Trophoblast cell (in vitro differentiated cells and primary cell): ENCODE measurements at regions not wholly inside any gene's neighbourhood (a gene's known extent, or its start where the extent isn't known, plus 50 kb on each side); places are given as distances from the start of the nearest gene placed in this dataset.

Source experiments
- DNase-seq, 2 donors: peaks; one replicate each; pipeline ENCODE4 v3.0.0-alpha.2; 2016
- H2AFZ ChIP-seq: 2 replicates; pipeline ENCODE4 v1.6.1; 2013; ENCODE audit warnings: low read length, moderate library complexity, mild to moderate bottlenecking; ENCODE audit not compliant: insufficient read depth, poor library complexity
- H2AK5ac ChIP-seq: 2 replicates; pipeline ENCODE4 v1.6.1; 2013; ENCODE audit warnings: mild to moderate bottlenecking, low read length
- H2BK120ac ChIP-seq: 2 replicates; pipeline ENCODE4 v1.6.1; 2013; ENCODE audit warnings: low read length, mild to moderate bottlenecking, moderate library complexity; ENCODE audit not compliant: insufficient read depth, poor library complexity
- H2BK12ac ChIP-seq: 2 replicates; pipeline ENCODE4 v1.6.1; 2013; ENCODE audit warnings: mild to moderate bottlenecking, low read length, moderate library complexity
- H2BK5ac ChIP-seq: 2 replicates; pipeline ENCODE4 v1.6.1; 2013; ENCODE audit warnings: low read length, low read depth, moderate library complexity, mild to moderate bottlenecking; ENCODE audit not compliant: poor library complexity
- H3K14ac ChIP-seq: 2 replicates; pipeline ENCODE4 v1.6.1; 2013; ENCODE audit warnings: mild to moderate bottlenecking, low read length
- H3K18ac ChIP-seq: 2 replicates; pipeline ENCODE4 v1.6.1; 2013; ENCODE audit warnings: mild to moderate bottlenecking, low read length
- H3K23ac ChIP-seq: 2 replicates; pipeline ENCODE4 v1.6.1; 2013; ENCODE audit warnings: low read length
- H3K27ac ChIP-seq: 2 replicates; pipeline ENCODE4 v1.5.1; 2013; ENCODE audit warnings: low read depth, mild to moderate bottlenecking, inconsistent platforms, low read length, moderate library complexity
- H3K27me3 ChIP-seq: 2 replicates; pipeline ENCODE4 v1.6.1; 2013; ENCODE audit warnings: inconsistent platforms, mild to moderate bottlenecking, low read length, moderate library complexity; ENCODE audit not compliant: insufficient read depth
- H3K36me3 ChIP-seq, 2 experiments: 1 replicate in 1 of 2; 2 replicates in 1 of 2; pipeline ENCODE4 v1.6.1; 2013; ENCODE audit warnings: low read length in 2 of 2, mild to moderate bottlenecking in 2 of 2, moderate library complexity in 1 of 2; ENCODE audit not compliant: insufficient read depth in 2 of 2, control insufficient read depth in 1 of 2
- H3K4ac ChIP-seq: 2 replicates; pipeline ENCODE4 v1.6.1; 2013; ENCODE audit warnings: low read depth, mild to moderate bottlenecking, low read length, moderate library complexity
- H3K4me1 ChIP-seq, 2 experiments: 1 replicate in 1 of 2; 2 replicates in 1 of 2; pipeline ENCODE4 v1.6.1; 2013; ENCODE audit warnings: low read length in 2 of 2, mild to moderate bottlenecking in 2 of 2, moderate library complexity in 1 of 2; ENCODE audit not compliant: insufficient read depth in 2 of 2, control insufficient read depth in 1 of 2
- H3K4me2 ChIP-seq: 2 replicates; pipeline ENCODE4 v1.6.1; 2013; ENCODE audit warnings: inconsistent platforms, mild to moderate bottlenecking, low read length, moderate library complexity
- H3K4me3 ChIP-seq: 2 replicates; pipeline ENCODE4 v1.5.1; 2013; ENCODE audit warnings: mild to moderate bottlenecking, low read depth, low read length, inconsistent platforms
- H3K79me1 ChIP-seq: one replicate; pipeline ENCODE4 v1.6.1; 2013; ENCODE audit warnings: low read length
- H3K79me2 ChIP-seq: 2 replicates; pipeline ENCODE4 v1.6.1; 2013; ENCODE audit warnings: low read length, mild to moderate bottlenecking; ENCODE audit not compliant: control insufficient read depth, insufficient read depth, poor library complexity
- H3K9ac ChIP-seq: 2 replicates; pipeline ENCODE4 v1.6.1; 2013; ENCODE audit warnings: mild to moderate bottlenecking, low read length
- H3K9me3 ChIP-seq: 2 replicates; pipeline ENCODE4 v1.6.1; 2013; ENCODE audit warnings: low read depth, mild to moderate bottlenecking, control low read depth, inconsistent platforms, low read length; ENCODE audit not compliant: insufficient read depth
- H4K12ac ChIP-seq: 2 replicates; pipeline ENCODE4 v1.6.1; 2013; ENCODE audit warnings: low read depth, mild to moderate bottlenecking, low read length, moderate library complexity
- H4K8ac ChIP-seq: 2 replicates; pipeline ENCODE4 v1.6.1; 2013; ENCODE audit warnings: low read depth, mild to moderate bottlenecking, low read length, moderate library complexity
- H4K91ac ChIP-seq: one replicate; pipeline ENCODE4 v1.6.1; 2013; ENCODE audit warnings: low read depth, mild to moderate bottlenecking, low read length, moderate library complexity
- WGBS: extraction: QIAGEN DNeasy Blood & Tissue Kit; methylation state at CpG from one replicate; pipeline ENCODE4 v1.1.7; 2013; ENCODE audit warnings: missing lambda C conversion rate; ENCODE audit not compliant: insufficient read length, insufficient coverage; ENCODE audit errors: extremely low coverage; 5-methylcytosine and 5-hydroxymethylcytosine counted together

DNA sequence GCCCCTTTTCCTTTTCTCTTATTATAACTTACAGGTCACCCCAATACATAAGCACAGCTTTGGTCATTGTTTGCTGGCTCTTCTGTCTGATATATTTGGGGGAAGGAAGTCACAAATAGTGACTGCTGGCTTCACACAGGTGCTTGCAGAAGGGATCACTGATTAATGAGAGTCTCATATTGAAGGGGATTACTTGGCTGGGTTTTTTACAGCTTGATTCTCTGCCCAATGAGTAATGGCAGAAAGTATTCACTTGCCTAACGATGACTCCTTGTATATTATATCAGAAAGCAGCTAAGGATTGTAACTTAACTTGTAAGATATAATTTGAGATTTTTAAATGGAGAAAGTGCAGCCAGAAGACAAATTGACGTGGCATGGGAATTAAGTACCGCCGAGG, 119.3 kb upstream of the PFN2 start:
- no peak overlapping the region for H3K23ac ChIP-seq
- H3K4me3 ChIP-seq = no peak overlapping the region
- H3K9ac ChIP-seq = no peak overlapping the region
- WGBS = no CpG with 5 or more reads among the region's 4 CpGs
- peaks cover 10 to 13% of the 10 kb centered on the region in 2 experiments for H3K4me1 ChIP-seq
- H3K4ac ChIP-seq = no peak overlapping the region
- H2BK12ac ChIP-seq = no peak overlapping the region
- no peak overlapping the region for H3K18ac ChIP-seq
- H3K14ac ChIP-seq = no peak overlapping the region
- H4K8ac ChIP-seq = no peak overlapping the region
- H3K27ac ChIP-seq = no peak overlapping the region
- peaks cover 18% of the 10 kb centered on the region for H3K79me1 ChIP-seq
- no peak overlapping the region for H2BK120ac ChIP-seq
- H3K36me3 ChIP-seq = no peaks in the 10 kb centered on the region
- H2AK5ac ChIP-seq = no peak overlapping the region
- no peak overlapping the region for H2AFZ ChIP-seq
- no peak overlapping the region for H2BK5ac ChIP-seq
- no peak overlapping the region for H3K4me2 ChIP-seq
- no peaks in the 10 kb centered on the region for H3K27me3 ChIP-seq
- H4K91ac ChIP-seq = no peak overlapping the region
- no peaks in the 10 kb centered on the region for H3K9me3 ChIP-seq
- no peak overlapping the region for H4K12ac ChIP-seq
- peak in 1 of 2 donors; percentile 13 for DNase-seq
- peaks cover 1% of the 10 kb centered on the region for H3K79me2 ChIP-seq

DNA sequence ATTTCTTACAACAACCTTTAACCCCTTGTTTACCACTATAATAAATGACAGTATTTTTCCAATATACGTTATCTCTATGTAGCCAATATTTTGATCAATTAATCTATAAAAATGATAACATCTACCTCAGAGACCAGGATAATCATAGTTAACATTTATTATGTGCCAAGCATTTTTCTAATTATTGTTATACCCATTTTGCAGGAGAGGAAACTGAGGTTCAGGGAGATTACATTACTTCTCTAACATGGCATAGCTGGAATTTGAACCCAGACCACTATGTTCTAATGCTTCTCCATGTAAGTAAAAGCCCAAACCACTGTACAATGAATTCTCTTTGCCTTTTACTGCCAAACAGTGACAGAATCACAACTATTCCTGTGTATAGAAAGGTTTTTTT, 113.4 kb upstream of the PFN2 start:
- H3K4me3 ChIP-seq = no peak overlapping the region
- no peak overlapping the region for H3K14ac ChIP-seq
- peaks cover 6 to 14% of the 10 kb centered on the region in 2 experiments for H3K4me1 ChIP-seq
- no peak overlapping the region for H2BK120ac ChIP-seq
- H2BK12ac ChIP-seq = no peak overlapping the region
- H4K91ac ChIP-seq = no peak overlapping the region
- no peak overlapping the region for H3K18ac ChIP-seq
- H3K79me2 ChIP-seq = peaks cover 2% of the 10 kb centered on the region
- no peaks in the 10 kb centered on the region for H3K36me3 ChIP-seq
- no peak overlapping the region for H3K27ac ChIP-seq
- H3K4ac ChIP-seq = no peak overlapping the region
- whole genome bisulfite sequencing = no CpG with 5 or more reads among the region's 1 CpG
- no peak overlapping the region for H2BK5ac ChIP-seq
- no peak overlapping the region for H4K12ac ChIP-seq
- H2AK5ac ChIP-seq = no peak overlapping the region
- H3K79me1 ChIP-seq = peaks cover 7% of the 10 kb centered on the region
- no peaks in the 10 kb centered on the region for H3K9me3 ChIP-seq
- no peak overlapping the region for H3K4me2 ChIP-seq
- H3K27me3 ChIP-seq = no peaks in the 10 kb centered on the region
- H3K9ac ChIP-seq = no peak overlapping the region
- no peak overlapping the region for H2AFZ ChIP-seq
- DNase-seq = no peak
- H4K8ac ChIP-seq = no peak overlapping the region
- no peak overlapping the region for H3K23ac ChIP-seq

DNA sequence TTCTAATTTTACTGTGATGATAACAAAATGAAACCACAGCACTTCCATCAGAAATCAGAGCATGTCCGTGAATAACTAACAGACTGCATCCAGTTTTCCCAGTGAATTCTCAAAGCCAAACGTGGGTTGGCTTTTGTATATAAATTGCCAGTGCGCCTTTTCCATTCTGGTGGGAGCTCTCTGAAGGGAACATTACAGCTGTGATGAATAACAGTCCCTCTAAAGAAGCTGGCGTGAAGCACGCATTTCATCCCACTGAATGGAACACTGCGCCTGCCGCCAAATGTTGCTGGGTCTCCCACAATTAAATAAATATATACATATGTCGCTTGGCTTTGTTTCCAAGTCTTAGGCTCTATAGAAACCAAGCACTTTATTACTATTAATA, 113.0 kb upstream of the PFN2 start:
- DNase-seq = no peak
- no peaks in the 10 kb centered on the region for H3K9me3 ChIP-seq
- H3K27me3 ChIP-seq = no peaks in the 10 kb centered on the region
- H2AK5ac ChIP-seq = no peak overlapping the region
- peak overlapping the region; percentile 39 for H4K8ac ChIP-seq
- peak overlapping the region; percentile 46 for H3K27ac ChIP-seq
- no peaks in the 10 kb centered on the region for H3K36me3 ChIP-seq
- no peak overlapping the region for H3K9ac ChIP-seq
- no CpG with 5 or more reads among the region's 8 CpGs for WGBS
- no peak overlapping the region for H2AFZ ChIP-seq
- no peak overlapping the region for H3K18ac ChIP-seq
- peaks cover 10 to 18% of the 10 kb centered on the region in 2 experiments for H3K4me1 ChIP-seq
- H4K12ac ChIP-seq = no peak overlapping the region
- H2BK12ac ChIP-seq = peak overlapping the region; percentile 16
- no peak overlapping the region for H3K14ac ChIP-seq
- no peak overlapping the region for H4K91ac ChIP-seq
- peaks cover 11% of the 10 kb centered on the region for H3K79me1 ChIP-seq
- H3K79me2 ChIP-seq = peaks cover 2% of the 10 kb centered on the region
- no peak overlapping the region for H2BK5ac ChIP-seq
- H3K23ac ChIP-seq = no peak overlapping the region
- H3K4ac ChIP-seq = no peak overlapping the region
- H2BK120ac ChIP-seq = peak overlapping the region; percentile 46
- no peak overlapping the region for H3K4me3 ChIP-seq
- no peak overlapping the region for H3K4me2 ChIP-seq

DNA sequence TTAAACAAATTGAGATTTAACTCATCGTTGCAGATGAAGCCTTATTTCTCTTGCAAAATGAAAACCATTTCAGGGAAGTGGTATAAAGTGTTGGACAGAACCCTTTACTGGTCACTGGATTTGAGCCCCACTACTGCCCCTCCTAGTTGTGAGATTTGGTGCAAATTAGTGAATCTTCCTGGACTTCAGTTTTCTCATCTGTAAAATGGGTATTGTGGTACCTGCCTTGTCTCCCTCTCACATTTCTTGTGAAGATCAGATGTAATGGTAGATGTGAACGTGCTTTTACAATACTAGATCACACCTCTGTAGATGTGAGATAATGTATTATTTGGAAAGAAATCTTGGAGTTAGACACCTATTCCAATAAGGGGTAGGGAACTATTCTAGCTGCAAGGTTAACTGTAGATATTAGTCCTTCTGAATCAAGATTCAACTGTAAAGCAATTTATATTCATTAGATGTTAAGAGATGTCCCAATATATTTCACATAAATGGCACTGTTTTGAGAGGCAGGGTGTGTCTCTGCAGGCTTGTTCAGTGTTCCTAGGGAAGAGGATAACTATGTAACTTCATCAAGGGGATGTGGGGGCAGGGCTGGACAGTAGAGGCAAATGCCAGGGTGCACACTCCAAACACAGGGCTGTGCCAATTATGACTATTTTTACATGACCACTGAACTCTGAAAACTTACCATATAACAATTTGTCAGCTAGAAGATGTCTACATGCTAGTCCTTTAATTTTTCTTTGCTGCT, 112.4 kb upstream of the PFN2 start:
- Histone ChIP-seq H3K36me3 (no peaks in the 10 kb centered on the region), H4K12ac (no peak overlapping the region), H3K18ac (no peak overlapping the region), H3K27me3 (no peaks in the 10 kb centered on the region), H2AK5ac (no peak overlapping the region), H4K8ac (no peak overlapping the region), H2BK12ac (no peak overlapping the region), H3K4me2 (no peak overlapping the region), H3K27ac (no peak overlapping the region), H3K4me1 (peaks cover 13 to 20% of the 10 kb centered on the region in 2 experiments), H2AFZ (no peak overlapping the region), H3K14ac (no peak overlapping the region), H3K9ac (no peak overlapping the region), H2BK5ac (no peak overlapping the region), H3K9me3 (no peaks in the 10 kb centered on the region), H3K79me2 (peaks cover 2% of the 10 kb centered on the region), H3K79me1 (peaks cover 14% of the 10 kb centered on the region), H3K23ac (no peak overlapping the region), H2BK120ac (no peak overlapping the region), H4K91ac (no peak overlapping the region), H3K4me3 (no peak overlapping the region), H3K4ac (no peak overlapping the region)
- WGBS = no CpG with 5 or more reads among the region's 2 CpGs
- no peak for DNase-seq
